G401.6 (cell line): ENCODE measurements at regions not wholly inside any gene's neighbourhood (a gene's known extent, or its start where the extent isn't known, plus 50 kb on each side); places are given as distances from the start of the nearest gene placed in this dataset.

Experiments used
- FAIRE-seq: peaks from 2 replicates; lab custom pipeline; 2012; peaks lifted over from hg19 to GRCh38; lab: Jason Lieb, UNC

GRCh38 chr4:95998311-95998710 lies 158.4 kb downstream of the PDHA2 start:
- no peak for FAIRE-seq

- no peak for FAIRE-seq
These were observed 164.3 kb downstream of the PDHA2 start for GRCh38 chr4:96003951-96004740.

GRCh38 chr4:96009427-96010119 lies 169.7 kb downstream of the PDHA2 start:
- FAIRE-seq: no peak

DNA sequence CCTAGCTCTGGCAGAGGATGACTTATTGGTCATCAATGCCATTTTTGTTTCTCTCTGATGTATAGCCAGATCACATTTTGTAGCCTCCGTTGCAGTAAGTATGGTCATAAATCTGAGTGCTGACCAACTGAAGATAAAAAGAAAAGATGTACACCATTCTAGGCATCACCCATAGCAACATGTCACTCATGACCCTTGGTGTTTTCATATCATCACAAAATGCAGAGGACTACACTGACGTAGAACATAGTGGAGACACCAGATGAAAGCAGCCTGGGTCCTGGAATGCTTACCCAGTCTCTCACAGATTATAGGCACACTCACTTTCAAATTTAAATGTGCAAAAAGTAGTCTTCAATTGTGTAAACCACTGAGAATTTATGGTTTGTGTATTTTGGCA lies 172.8 kb downstream of the PDHA2 start:
- FAIRE-seq: no peak

DNA sequence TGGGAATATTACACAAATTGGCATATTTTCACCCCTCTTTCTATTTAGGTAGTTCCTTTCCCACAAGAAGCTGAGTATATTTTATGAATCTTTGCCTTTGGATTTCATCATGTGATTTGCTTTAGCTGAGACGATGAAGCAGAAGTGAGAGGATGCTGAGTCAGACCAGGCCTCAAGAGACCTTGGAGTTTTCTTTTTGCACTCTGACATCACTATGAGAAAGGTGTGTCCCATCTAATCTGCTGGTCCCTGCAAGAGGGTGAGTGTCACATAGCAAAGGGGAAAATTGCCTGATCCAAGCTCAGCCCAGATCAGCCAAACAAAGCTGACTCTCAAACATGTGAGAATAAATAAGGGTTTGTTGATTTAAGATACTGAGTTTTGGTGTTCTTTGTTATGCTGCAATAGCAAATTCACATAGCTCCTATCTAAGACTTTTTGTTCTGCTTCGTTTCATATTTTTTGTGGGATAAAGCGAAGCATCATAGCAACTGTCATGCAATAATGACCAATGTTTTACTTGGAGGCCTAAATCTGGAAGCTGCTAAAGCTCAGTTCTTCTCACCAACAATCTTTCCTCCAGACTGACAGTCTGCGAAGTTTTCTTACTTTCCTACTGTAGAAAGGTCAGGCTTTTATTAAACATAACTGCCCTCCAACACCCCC lies 176.9 kb downstream of the PDHA2 start:
- no peak for FAIRE-seq

GRCh38 chr4:96025011-96025410 lies 185.1 kb downstream of the PDHA2 start:
- no peak for FAIRE-seq

GRCh38 chr4:96035727-96036126 lies 195.8 kb downstream of the PDHA2 start:
- no peak for FAIRE-seq

- no peak for FAIRE-seq
These were observed 196.9 kb downstream of the PDHA2 start for GRCh38 chr4:96036781-96037180.

DNA sequence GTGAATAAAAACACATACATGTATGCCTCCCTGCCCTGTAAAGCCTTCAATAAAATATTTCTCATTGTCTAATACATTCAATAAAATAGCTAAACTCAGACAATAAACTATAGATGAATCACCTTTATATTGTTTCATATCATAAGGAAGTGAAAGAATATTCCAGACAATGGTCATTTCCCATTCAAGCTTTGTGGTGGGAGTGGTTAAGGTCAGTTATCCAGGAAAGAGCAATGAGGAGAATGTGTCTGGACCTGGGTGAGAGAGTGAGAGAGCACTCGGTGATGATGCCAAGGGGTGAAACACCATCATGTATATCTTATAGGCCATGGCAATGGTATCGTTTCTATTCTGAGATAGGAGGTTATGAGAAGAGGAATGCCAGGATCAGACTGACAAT lies 197.8 kb downstream of the PDHA2 start:
- no peak for FAIRE-seq

- FAIRE-seq: no peak
These were observed 199.3 kb downstream of the PDHA2 start for GRCh38 chr4:96039217-96039616.

DNA sequence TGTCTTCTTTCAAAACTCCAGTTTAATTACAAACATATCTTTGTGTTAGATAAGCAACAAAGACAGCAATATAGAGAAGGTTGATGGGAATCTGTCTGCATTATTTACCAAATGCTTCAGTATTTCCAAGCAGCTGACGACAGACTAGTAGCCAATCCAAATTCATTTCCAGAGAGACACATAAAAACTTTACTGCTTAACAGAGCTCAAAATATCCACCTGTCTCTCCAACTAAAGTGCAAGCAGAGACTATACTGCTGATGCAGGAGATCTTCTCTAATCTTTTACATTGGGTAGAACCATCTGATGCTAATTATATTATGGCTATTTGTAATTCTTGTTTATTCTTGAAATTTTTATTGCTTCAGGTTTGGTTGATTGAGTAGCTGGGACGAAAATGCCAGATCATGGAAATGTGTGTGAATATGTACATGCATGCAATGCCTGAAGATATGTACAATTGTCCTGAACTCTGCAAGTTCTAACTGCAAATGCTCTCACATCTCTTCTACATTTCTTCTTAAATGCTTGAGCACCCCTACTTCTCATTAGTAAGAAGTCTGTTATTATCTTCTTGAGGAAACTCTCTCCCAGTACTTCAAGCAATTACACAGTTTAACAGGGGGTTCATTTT lies 200.0 kb downstream of the PDHA2 start:
- FAIRE-seq: no peak

- no peak for FAIRE-seq
These were observed 205.1 kb downstream of the PDHA2 start for GRCh38 chr4:96044971-96045370.

- no peak for FAIRE-seq
These were observed 212.9 kb downstream of the PDHA2 start for GRCh38 chr4:96052827-96053226.

- FAIRE-seq: no peak
These were observed 216.5 kb downstream of the PDHA2 start for GRCh38 chr4:96056346-96056934.

DNA sequence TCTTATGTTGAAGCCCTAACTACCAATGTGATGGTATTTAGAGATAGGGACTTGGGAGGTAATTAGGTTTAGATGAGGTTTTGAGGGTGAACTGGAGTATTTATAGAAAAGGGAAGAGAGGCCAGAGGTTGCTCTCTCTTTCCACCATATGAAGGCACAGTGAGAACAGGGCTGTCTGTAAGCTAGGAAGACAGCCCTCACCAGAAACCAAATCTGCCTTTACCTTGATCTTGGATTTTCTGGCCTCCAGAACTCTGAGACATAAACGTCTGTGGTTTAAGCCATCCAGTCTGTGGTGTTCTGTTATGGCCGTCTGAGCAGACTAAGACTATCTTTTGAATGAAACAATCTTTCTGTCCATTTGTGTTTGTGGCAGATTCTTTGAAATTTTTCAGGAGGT lies 223.7 kb downstream of the PDHA2 start:
- no peak for FAIRE-seq

GRCh38 chr4:96073461-96073860 lies 233.6 kb downstream of the PDHA2 start:
- no peak for FAIRE-seq

DNA sequence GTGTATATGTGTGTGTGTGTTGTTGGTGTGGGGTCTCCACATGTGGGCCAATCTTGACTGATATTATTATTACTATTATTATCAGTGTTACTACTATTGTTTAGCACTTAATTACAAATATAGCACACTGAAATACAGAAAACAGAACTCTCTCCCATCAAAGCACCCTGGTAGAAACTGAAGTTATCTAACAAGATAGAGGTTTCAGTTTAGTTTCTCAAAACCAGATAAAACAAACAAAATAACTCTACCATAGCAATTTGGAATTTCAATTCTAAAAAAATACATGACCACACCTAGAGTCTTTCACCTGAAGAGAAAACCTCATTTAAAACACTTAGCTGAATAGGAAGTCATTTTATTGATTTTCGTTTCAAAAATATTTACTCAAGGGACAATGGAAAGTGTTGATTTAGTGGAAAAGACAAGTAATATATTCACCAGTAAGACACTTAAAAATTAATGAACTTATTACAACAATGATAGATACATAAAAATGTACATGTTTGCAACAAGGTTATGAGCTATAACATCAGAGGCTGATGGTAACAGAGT lies 252.3 kb downstream of the PDHA2 start:
- no peak for FAIRE-seq

- FAIRE-seq: no peak
These were observed 253.2 kb downstream of the PDHA2 start for GRCh38 chr4:96093057-96093456.

DNA sequence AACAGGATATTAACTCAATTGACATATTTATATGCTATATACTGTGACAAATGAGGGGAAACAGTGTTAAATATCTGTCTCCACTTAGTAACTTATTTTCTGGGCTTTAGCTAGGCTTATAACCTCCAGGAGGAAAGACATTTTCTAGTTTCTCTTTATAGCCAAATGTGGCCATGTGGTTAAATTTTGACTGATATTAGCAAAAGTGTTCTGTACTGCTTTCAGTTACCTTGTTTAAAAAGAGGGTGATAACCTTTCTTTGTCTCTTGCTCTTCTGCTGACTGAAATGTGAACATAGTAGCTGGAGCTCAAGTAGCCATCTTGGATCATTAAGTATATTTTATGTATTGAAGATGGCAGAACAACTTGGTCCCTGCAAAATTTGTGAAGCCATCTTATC lies 253.7 kb downstream of the PDHA2 start:
- no peak for FAIRE-seq

GRCh38 chr4:96094183-96094582 lies 254.3 kb downstream of the PDHA2 start:
- no peak for FAIRE-seq

DNA sequence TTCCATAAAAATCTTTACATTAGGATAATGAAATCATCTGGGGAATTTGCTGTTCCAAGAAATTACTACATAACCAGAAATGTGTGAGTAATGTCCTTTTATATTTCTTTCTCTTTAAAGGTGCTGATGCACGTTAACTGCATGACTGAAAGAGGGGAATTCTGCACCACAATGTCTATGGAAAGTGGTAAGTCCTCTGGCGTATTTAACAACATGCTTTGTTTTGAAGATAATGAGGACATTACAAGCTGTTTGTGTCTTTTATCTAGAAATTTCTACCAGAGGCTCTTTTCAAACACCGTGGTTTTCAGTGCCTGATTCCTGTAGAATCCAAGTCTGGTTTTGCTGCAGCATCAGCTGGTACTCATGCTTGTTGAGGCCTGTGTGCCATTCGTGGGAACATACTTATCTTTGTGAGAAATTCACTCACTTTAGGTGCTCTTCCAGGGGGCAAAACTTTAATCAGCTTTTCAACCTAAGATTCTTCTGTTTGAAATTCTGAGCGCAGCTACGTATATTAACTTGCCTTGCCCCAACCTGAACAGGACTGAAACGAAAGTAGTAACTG lies 257.2 kb downstream of the PDHA2 start:
- no peak for FAIRE-seq

DNA sequence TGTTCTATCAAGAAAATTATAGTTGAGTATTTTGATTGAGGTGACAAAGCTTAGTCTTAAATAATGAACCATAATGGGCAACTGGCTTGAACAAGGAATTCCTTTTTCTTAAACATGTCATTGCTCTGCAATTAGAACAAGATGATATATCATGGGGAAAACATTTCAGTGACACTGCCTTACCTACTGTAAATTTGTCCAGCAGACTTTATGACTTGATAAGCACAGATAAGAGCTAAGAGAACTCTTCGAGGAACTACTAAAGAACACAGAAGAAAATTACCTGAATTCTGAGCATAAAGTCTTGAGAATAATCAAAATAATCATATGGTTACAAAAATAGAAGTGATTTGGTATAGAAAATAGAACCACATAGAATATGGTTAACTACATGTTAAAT lies 257.8 kb downstream of the PDHA2 start:
- no peak for FAIRE-seq
